ENCODE measurements at regions not wholly inside any gene's neighbourhood (a gene's known extent, or its start where the extent isn't known, plus 50 kb on each side); places are given as distances from the start of the nearest gene placed in this dataset.

DNA sequence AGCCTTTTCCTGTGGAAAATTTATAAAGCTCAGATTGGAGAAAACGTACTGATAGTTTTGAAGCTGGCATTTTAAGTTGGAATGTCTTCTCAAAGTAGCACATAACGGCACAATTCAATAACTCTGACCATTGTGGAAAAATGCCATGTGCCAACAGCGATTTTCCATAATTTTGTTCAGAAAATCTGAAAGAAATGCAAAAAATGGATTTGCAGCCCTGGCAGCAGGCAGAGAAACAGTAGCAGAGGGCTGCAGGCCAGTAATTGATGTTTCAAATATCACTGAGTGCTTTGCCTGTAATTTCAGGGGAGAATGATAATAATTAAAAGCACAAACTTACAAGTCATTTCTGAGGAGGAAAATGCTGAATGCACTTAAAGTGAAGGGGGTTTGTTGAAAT is 507.4 kb downstream of the MAFB start:
- no peak for DNase-seq (ENCODE audit: extremely low spot score)
- POLR2A ChIA-PET, result no interaction called here
- CTCF ChIA-PET, result interaction anchor here (1.9 kb wide), 1 partner anchor 22 kb away, joined by 8 read pairs; no protein-coding TSS in a partner anchor
- TF ChIP-seq, protein P1, sequence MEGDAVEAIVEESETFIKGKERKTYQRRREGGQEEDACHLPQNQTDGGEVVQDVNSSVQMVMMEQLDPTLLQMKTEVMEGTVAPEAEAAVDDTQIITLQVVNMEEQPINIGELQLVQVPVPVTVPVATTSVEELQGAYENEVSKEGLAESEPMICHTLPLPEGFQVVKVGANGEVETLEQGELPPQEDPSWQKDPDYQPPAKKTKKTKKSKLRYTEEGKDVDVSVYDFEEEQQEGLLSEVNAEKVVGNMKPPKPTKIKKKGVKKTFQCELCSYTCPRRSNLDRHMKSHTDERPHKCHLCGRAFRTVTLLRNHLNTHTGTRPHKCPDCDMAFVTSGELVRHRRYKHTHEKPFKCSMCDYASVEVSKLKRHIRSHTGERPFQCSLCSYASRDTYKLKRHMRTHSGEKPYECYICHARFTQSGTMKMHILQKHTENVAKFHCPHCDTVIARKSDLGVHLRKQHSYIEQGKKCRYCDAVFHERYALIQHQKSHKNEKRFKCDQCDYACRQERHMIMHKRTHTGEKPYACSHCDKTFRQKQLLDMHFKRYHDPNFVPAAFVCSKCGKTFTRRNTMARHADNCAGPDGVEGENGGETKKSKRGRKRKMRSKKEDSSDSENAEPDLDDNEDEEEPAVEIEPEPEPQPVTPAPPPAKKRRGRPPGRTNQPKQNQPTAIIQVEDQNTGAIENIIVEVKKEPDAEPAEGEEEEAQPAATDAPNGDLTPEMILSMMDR (IDR thresholded peaks at IDR 0.05; ENCODE audit: control extremely low read depth, extremely low read depth, low read depth, missing control alignments), result no peak

DNA sequence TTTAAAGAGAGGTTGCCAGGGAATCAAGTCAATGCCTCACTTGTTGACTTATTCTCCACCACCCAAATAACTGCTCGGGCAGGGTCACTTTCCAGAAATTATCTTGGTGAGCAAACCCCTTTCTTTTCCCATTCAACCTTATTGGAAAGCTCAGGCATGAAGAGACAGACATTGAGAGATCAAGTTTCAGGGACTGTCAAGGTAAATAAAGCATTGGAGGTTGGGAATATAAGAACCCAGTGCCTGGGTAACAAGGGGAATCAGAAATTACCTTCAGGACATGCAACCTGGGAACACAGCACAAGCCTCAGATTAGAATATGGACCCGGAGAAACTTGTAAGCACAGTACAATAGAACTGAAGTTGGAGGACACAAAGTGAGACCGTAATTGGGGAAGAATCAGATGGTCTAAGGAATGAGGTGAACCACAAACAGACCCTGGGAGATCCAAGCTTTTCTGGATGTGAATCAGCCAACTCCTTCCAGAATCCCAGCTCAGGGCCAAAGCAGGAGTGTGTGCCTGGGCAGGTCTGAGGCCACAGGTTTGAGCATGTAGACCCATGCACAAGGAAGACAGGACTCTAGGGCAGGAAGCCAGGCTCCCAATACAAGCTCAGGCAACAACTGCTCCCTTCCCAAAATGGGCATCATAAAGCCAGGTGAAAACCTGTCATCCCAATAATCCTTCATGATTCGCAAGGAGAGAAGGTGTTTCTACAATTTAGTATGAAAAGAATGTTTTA is 512.8 kb downstream of the MAFB start:
- no peak for DNase-seq (ENCODE audit: extremely low spot score)
- POLR2A ChIA-PET, result no interaction called here
- CTCF ChIA-PET, result interaction anchor here (1.2 to 2.4 kb wide), 2 partner anchors 12 to 17 kb away, joined by 3 to 9 read pairs; no protein-coding TSS in a partner anchor
- TF ChIP-seq, protein P1 (IDR thresholded peaks at IDR 0.05; ENCODE audit: control extremely low read depth, extremely low read depth, low read depth, missing control alignments), result no peak

GRCh38 chr20:40175296-40175695 is 513.7 kb downstream of the MAFB start:
- TF ChIP-seq, protein P1 (IDR thresholded peaks at IDR 0.05; ENCODE audit: control extremely low read depth, extremely low read depth, low read depth, missing control alignments), result no peak
- DNase-seq (ENCODE audit: extremely low spot score), result no peak
- CTCF ChIA-PET, result interaction anchor here (2.4 kb wide), 1 partner anchor 16 kb away, joined by 9 read pairs; no protein-coding TSS in a partner anchor
- POLR2A ChIA-PET, result no interaction called here

- ChIA-PET CTCF (interaction anchor here (0.7 to 1.5 kb wide), 2 partner anchors 9 to 11 kb away, joined by 3 read pairs; no protein-coding TSS in a partner anchor), POLR2A (no interaction called here)
- TF ChIP-seq, protein P1 (IDR thresholded peaks at IDR 0.05; ENCODE audit: control extremely low read depth, extremely low read depth, low read depth, missing control alignments), result no peak
These were observed 515.2 kb downstream of the MAFB start for GRCh38 chr20:40173872-40174271.

GRCh38 chr20:40168981-40169620 is 519.9 kb downstream of the MAFB start:
- ChIA-PET CTCF (interaction anchor here (3.4 kb wide), 1 partner anchor 10 kb away, joined by 23 read pairs; no protein-coding TSS in a partner anchor), POLR2A (no interaction called here)
- no peak for DNase-seq (ENCODE audit: extremely low spot score)
- TF ChIP-seq, protein P1 (IDR thresholded peaks at IDR 0.05; ENCODE audit: control extremely low read depth, extremely low read depth, low read depth, missing control alignments), result no peak

More at GRCh38 chr20:40173872-40174271, 515.2 kb downstream of the MAFB start:
- no peak for DNase-seq (ENCODE audit: extremely low spot score)

GRCh38 chr20:40161391-40161790 is 527.6 kb downstream of the MAFB start:
- no peak for DNase-seq (ENCODE audit: extremely low spot score)
- ChIA-PET CTCF (interaction anchor here (1.1 to 4.4 kb wide), 2 partner anchors 28 to 801 kb away, joined by 3 to 14 read pairs; no protein-coding TSS in a partner anchor), POLR2A (no interaction called here)
- TF ChIP-seq, protein P1 (IDR thresholded peaks at IDR 0.05; ENCODE audit: control extremely low read depth, extremely low read depth, low read depth, missing control alignments), result no peak

All from GM10248 (cell line).